ENCODE measurements at regions not wholly inside any gene's neighbourhood (a gene's known extent, or its start where the extent isn't known, plus 50 kb on each side); places are given as distances from the start of the nearest gene placed in this dataset.
A peak's percentile ranks its signal among the peaks of the same experiment; 100 is the strongest.

GRCh38 chr6:21861942-21862341 is 268.4 kb downstream of the SOX4 start:
- no peak for FAIRE-seq
- TF ChIP-seq CTCF (IDR thresholded peaks at IDR 0.05; ENCODE audit: insufficient read depth, low read depth, low read length) (no peak), EZH2 (IDR thresholded peaks at IDR 0.05; ENCODE audit: insufficient read depth, low read length) (no peak)

DNA sequence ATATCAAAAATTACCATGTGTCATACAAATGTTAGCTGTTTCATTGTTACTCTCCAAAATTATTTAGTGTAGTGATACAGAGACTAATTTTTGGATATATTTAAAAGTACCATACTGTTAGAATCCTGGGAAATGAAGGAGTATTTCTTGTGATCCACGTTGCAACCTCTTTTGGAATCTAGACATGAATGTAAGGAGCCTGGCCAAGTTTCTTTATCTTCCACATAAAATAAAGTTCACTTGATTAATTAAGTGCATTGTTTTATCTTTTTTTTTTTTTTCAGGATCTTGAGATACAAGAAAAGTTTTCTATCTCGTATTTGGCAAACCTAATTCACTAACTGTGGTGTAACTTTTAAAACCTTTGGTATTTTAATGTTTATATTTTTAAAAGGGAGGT is 270.7 kb downstream of the SOX4 start:
- FAIRE-seq (no peak), DNase-seq (ENCODE audit: low read depth) (peak; percentile 60)
- Histone ChIP-seq H3K9me3 (ENCODE audit: insufficient read depth, low read depth, low read length) (no peaks in the 10 kb centered on the region), H3K4me3 (ENCODE audit: insufficient read depth, low read depth, low read length) (no peak overlapping the region), H3K4me2 (ENCODE audit: low read length) (no peak overlapping the region), H3K79me2 (ENCODE audit: insufficient read depth, low read length) (no peaks in the 10 kb centered on the region), H3K9ac (ENCODE audit: low read length) (no peak overlapping the region), H4K20me1 (ENCODE audit: insufficient read depth, low read length) (no peaks in the 10 kb centered on the region), H3K36me3 (ENCODE audit: insufficient read depth, low read length) (no peaks in the 10 kb centered on the region), H3K4me1 (ENCODE audit: insufficient read depth, low read length) (no peaks in the 10 kb centered on the region), H3K27me3 (ENCODE audit: insufficient read depth, low read length) (no peaks in the 10 kb centered on the region), H2AFZ (ENCODE audit: low read depth, low read length) (no peak overlapping the region), H3K27ac (ENCODE audit: low read depth, low read length) (no peak overlapping the region)
- Mint-ChIP-seq H3K36me3 (ENCODE audit: low read depth, unreplicated experiment) (peaks cover 11% of the 10 kb centered on the region), H3K27me3 (ENCODE audit: low read depth, unreplicated experiment) (no peaks in the 10 kb centered on the region), H3K4me1 (ENCODE audit: low read depth, unreplicated experiment) (no peaks in the 10 kb centered on the region), H3K27ac (ENCODE audit: unreplicated experiment) (no peak overlapping the region), H3K4me3 (ENCODE audit: unreplicated experiment) (no peak overlapping the region), H3K9me3 (ENCODE audit: unreplicated experiment) (peaks cover 2% of the 10 kb centered on the region)
- TF ChIP-seq EZH2 (IDR thresholded peaks at IDR 0.05; ENCODE audit: insufficient read depth, low read length) = no peak

More at GRCh38 chr6:21861942-21862341, 268.4 kb downstream of the SOX4 start:
- H3K36me3 ChIP-seq (ENCODE audit: insufficient read depth, low read length) = no peaks in the 10 kb centered on the region
- H3K4me2 ChIP-seq (ENCODE audit: low read length) = no peak overlapping the region
- H3K79me2 ChIP-seq (ENCODE audit: insufficient read depth, low read length) = no peaks in the 10 kb centered on the region
- no peak for DNase-seq (ENCODE audit: low read depth)
- peaks cover 5% of the 10 kb centered on the region for H3K4me1 ChIP-seq (ENCODE audit: insufficient read depth, low read length)
- H3K4me3 ChIP-seq (ENCODE audit: insufficient read depth, low read depth, low read length) = no peak overlapping the region
- Mint-ChIP-seq H3K4me1 (ENCODE audit: low read depth, unreplicated experiment) (no peaks in the 10 kb centered on the region), H3K4me3 (ENCODE audit: unreplicated experiment) (no peak overlapping the region), H3K36me3 (ENCODE audit: low read depth, unreplicated experiment) (peaks cover 10% of the 10 kb centered on the region), H3K9me3 (ENCODE audit: unreplicated experiment) (peaks cover 2% of the 10 kb centered on the region), H3K27ac (ENCODE audit: unreplicated experiment) (no peak overlapping the region), H3K27me3 (ENCODE audit: low read depth, unreplicated experiment) (no peaks in the 10 kb centered on the region)
- no peak overlapping the region for H3K9ac ChIP-seq (ENCODE audit: low read length)
- no peaks in the 10 kb centered on the region for H4K20me1 ChIP-seq (ENCODE audit: insufficient read depth, low read length)
- H2AFZ ChIP-seq (ENCODE audit: low read depth, low read length) = no peak overlapping the region
- H3K9me3 ChIP-seq (ENCODE audit: insufficient read depth, low read depth, low read length) = no peaks in the 10 kb centered on the region
- H3K27ac ChIP-seq (ENCODE audit: low read depth, low read length) = no peak overlapping the region
- H3K27me3 ChIP-seq (ENCODE audit: insufficient read depth, low read length) = no peaks in the 10 kb centered on the region

GRCh38 chr6:21868226-21868625 is 274.7 kb downstream of the SOX4 start:
- no peaks in the 10 kb centered on the region for H3K27me3 Mint-ChIP-seq (ENCODE audit: low read depth, unreplicated experiment)
- Histone ChIP-seq H3K4me2 (ENCODE audit: low read length) (no peak overlapping the region), H3K27me3 (ENCODE audit: insufficient read depth, low read length) (no peaks in the 10 kb centered on the region), H2AFZ (ENCODE audit: low read depth, low read length) (no peak overlapping the region), H4K20me1 (ENCODE audit: insufficient read depth, low read length) (no peaks in the 10 kb centered on the region), H3K9me3 (ENCODE audit: insufficient read depth, low read depth, low read length) (no peaks in the 10 kb centered on the region), H3K79me2 (ENCODE audit: insufficient read depth, low read length) (peaks cover 6% of the 10 kb centered on the region), H3K9ac (ENCODE audit: low read length) (no peak overlapping the region), H3K27ac (ENCODE audit: low read depth, low read length) (no peak overlapping the region), H3K36me3 (ENCODE audit: insufficient read depth, low read length) (no peaks in the 10 kb centered on the region), H3K4me1 (ENCODE audit: insufficient read depth, low read length) (no peaks in the 10 kb centered on the region), H3K4me3 (ENCODE audit: insufficient read depth, low read depth, low read length) (no peak overlapping the region)
- H3K4me3 Mint-ChIP-seq (ENCODE audit: unreplicated experiment) = no peak overlapping the region
- H3K4me1 Mint-ChIP-seq (ENCODE audit: low read depth, unreplicated experiment) = peaks cover 7% of the 10 kb centered on the region
- H3K27ac Mint-ChIP-seq (ENCODE audit: unreplicated experiment) = no peak overlapping the region
- peaks cover 11% of the 10 kb centered on the region for H3K36me3 Mint-ChIP-seq (ENCODE audit: low read depth, unreplicated experiment)
- peaks cover 2% of the 10 kb centered on the region for H3K9me3 Mint-ChIP-seq (ENCODE audit: unreplicated experiment)
- FAIRE-seq = no peak
- no peak for TF ChIP-seq CTCF (IDR thresholded peaks at IDR 0.05; ENCODE audit: insufficient read depth, low read depth, low read length)
- TF ChIP-seq EZH2 (IDR thresholded peaks at IDR 0.05; ENCODE audit: insufficient read depth, low read length) = no peak
- no peak for DNase-seq (ENCODE audit: low read depth)
